Type B pancreatic cell (in vitro differentiated cells): ENCODE measurements at regions not wholly inside any gene's neighbourhood (a gene's known extent, or its start where the extent isn't known, plus 50 kb on each side); places are given as distances from the start of the nearest gene placed in this dataset.

Source experiments
- DNase-seq: peaks from one replicate; pipeline ENCODE4 v3.0.0; 2021; ENCODE audit warnings: mixed read lengths; ENCODE audit not compliant: unreplicated experiment; ENCODE audit errors: extremely low spot score
- H3K27ac Mint-ChIP-seq: 2 replicates; pipeline ENCODE4 v1.8.0; 2021; ENCODE audit warnings: mild to moderate bottlenecking, mixed read lengths
- H3K27me3 Mint-ChIP-seq: 2 replicates; pipeline ENCODE4 v1.8.0; 2021; ENCODE audit warnings: mixed read lengths
- H3K36me3 Mint-ChIP-seq: 2 replicates; pipeline ENCODE4 v1.8.0; 2021; ENCODE audit warnings: mixed read lengths
- H3K4me1 Mint-ChIP-seq: one replicate; pipeline ENCODE4 v1.8.0; 2021; ENCODE audit warnings: mixed read lengths; ENCODE audit not compliant: unreplicated experiment
- H3K4me3 Mint-ChIP-seq: 2 replicates; pipeline ENCODE4 v1.8.0; 2021; ENCODE audit warnings: mild to moderate bottlenecking, mixed read lengths
- H3K9me3 Mint-ChIP-seq: 2 replicates; pipeline ENCODE4 v1.8.0; 2021; ENCODE audit warnings: mixed read lengths
- CTCF ChIP-seq: fragments of 200-600 bp; sonication (generic); conservative IDR thresholded peaks from 2 replicates; pipeline ENCODE4 v1.5.0; 2021; ENCODE audit warnings: antibody characterized with exemption, mild to moderate bottlenecking

GRCh38 chr13:80177327-80177726, 163.6 kb downstream of the SPRY2 start:
- H3K36me3 Mint-ChIP-seq, result no peaks in the 10 kb centered on the region
- no peak overlapping the region for H3K4me3 Mint-ChIP-seq
- H3K4me1 Mint-ChIP-seq, result no peaks in the 10 kb centered on the region
- peaks cover 3% of the 10 kb centered on the region for H3K9me3 Mint-ChIP-seq
- no peak for DNase-seq
- TF ChIP-seq CTCF, result no peak
- no peaks in the 10 kb centered on the region for H3K27me3 Mint-ChIP-seq
- no peak overlapping the region for H3K27ac Mint-ChIP-seq

DNA sequence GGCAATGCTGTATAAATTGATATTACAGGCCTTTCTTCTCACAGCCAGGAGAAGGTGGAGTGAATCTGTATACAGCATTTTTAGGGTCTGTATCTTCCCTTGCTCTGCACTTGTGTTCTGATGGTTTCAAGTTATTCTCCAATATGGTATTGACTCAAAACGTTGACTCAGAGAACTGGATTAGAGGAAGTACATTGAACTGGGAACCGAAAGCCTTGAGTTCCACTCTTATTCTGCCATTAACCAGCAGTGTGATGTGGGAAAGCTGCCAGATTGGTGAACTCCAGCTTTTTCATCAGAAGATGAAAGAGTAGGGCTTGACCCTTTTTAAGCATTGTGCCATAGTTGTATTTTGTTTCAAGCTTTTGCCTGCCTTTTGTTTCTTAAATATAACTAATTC, 167.7 kb downstream of the SPRY2 start:
- no peak for DNase-seq

DNA sequence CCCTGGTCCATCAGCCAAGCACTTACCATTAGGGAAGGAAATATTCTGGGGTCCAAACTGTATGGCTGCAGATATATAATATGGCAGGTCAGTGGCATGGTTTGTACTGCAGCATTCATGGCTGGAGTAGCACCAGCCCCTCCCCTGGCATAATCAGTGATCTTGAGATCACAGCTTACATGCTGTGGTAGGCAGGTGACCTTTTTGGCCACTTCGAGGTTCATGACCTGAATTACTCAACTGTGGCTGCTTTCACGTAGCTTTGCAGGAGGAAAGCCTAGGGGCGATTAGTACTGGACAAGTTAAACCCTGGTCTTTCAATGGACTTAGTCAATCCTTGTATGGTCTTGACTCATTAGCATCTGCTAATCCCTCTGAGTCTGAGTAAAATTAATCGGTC, 169.8 kb downstream of the SPRY2 start:
- no peak for TF ChIP-seq CTCF
- no peak overlapping the region for H3K4me3 Mint-ChIP-seq
- H3K4me1 Mint-ChIP-seq, result no peaks in the 10 kb centered on the region
- H3K9me3 Mint-ChIP-seq, result peaks cover 8% of the 10 kb centered on the region
- no peaks in the 10 kb centered on the region for H3K36me3 Mint-ChIP-seq
- peaks cover 3% of the 10 kb centered on the region for H3K27me3 Mint-ChIP-seq
- DNase-seq, result no peak
- H3K27ac Mint-ChIP-seq, result no peak overlapping the region

More for the DNA sequence above, 167.7 kb downstream of the SPRY2 start:
- Mint-ChIP-seq H3K4me1 (no peaks in the 10 kb centered on the region), H3K9me3 (peaks cover 8% of the 10 kb centered on the region), H3K4me3 (no peak overlapping the region), H3K27me3 (no peaks in the 10 kb centered on the region), H3K27ac (no peak overlapping the region), H3K36me3 (no peaks in the 10 kb centered on the region)
- TF ChIP-seq CTCF, result no peak

DNA sequence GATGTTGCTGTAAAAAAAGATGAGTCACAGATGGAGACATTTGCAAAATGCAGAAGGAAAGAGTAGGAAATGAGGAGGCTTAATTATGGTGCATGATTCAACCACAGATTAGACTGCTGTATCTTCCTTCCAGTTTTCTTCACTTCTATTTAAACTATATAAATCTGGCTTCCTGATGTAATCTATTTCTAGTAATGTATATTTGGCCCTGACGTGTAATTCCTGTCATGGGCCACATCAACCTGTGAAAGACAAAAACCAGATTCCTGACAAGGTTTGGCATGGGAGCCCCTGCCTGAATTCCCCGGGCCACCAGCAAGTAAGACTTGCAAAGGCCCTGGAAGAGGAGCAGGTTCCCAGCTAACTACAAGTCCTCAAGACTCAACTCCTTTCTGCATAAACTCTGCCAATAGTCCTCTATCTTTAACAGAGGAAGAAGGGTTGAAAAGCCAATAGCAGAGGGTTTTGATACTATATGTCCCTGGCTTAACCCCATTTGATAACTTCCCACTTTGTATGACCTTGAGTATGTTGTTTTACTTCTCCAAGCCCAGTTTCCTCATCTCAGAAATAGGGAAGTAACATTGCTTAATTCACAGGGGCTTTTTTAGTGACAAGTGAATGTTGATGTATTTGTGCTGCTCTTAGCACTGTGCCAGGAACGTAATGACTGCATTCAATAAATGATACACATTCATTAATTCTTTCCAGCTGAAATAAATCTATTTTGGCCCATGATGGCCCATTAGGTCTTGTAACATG, 172.7 kb downstream of the SPRY2 start:
- DNase-seq, result no peak
- Mint-ChIP-seq H3K9me3 (peaks cover 8% of the 10 kb centered on the region), H3K27ac (no peak overlapping the region), H3K4me3 (no peak overlapping the region), H3K27me3 (peaks cover 3% of the 10 kb centered on the region), H3K36me3 (no peaks in the 10 kb centered on the region), H3K4me1 (peaks cover 5% of the 10 kb centered on the region)
- no peak for TF ChIP-seq CTCF

- H3K4me3 Mint-ChIP-seq, result no peak overlapping the region
- no peak overlapping the region for H3K27ac Mint-ChIP-seq
- no peaks in the 10 kb centered on the region for H3K36me3 Mint-ChIP-seq
- DNase-seq, result no peak
- TF ChIP-seq CTCF, result no peak
- H3K9me3 Mint-ChIP-seq, result peaks cover 8% of the 10 kb centered on the region
- H3K4me1 Mint-ChIP-seq, result peaks cover 8% of the 10 kb centered on the region
- peaks cover 3% of the 10 kb centered on the region for H3K27me3 Mint-ChIP-seq
These were observed 174.6 kb downstream of the SPRY2 start for GRCh38 chr13:80166352-80166751.
